OCI-LY3 (cell line): ENCODE measurements at regions not wholly inside any gene's neighbourhood (a gene's known extent, or its start where the extent isn't known, plus 50 kb on each side); places are given as distances from the start of the nearest gene placed in this dataset.

Experiments
- CTCF ChIP-seq: fragments of 200-600, 300-600 bp; sonication (generic); IDR thresholded peaks from 2 replicates; pipeline ENCODE4 v1.5.1; 2014; ENCODE audit warnings: antibody characterized with exemption, low read length, low read depth
- EZH2phosphoT487 ChIP-seq: fragments of 200-600 bp; shearing (Covaris generic); IDR thresholded peaks from 2 replicates; pipeline ENCODE4 v1.6.1; 2018; ENCODE audit warnings: antibody characterized with exemption, mixed run types, low read depth

DNA sequence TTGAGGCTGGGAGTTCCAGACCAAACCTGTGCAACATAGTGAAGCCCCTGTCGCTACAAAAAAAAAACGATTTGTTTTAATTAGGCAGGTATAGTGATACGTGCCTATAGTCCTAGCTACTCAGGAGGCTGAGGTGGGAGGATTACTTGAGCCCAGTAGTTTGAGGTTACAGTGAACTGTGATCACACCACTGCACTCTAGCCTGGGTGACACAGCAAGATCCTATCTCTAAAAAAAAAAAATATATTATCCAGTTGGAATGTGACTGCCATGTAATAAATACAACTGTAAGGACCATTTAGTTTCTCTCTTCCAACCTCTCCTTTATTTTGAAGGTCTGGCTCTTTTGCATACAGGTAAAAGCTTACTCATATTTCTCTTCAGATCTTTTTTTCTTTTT is 571.5 kb downstream of the UTRN start:
- no peak for TF ChIP-seq CTCF
- no peak for TF ChIP-seq EZH2phosphoT487
